ENCODE measurements at regions not wholly inside any gene's neighbourhood (a gene's known extent, or its start where the extent isn't known, plus 50 kb on each side); places are given as distances from the start of the nearest gene placed in this dataset.
"Not testable (repeated sequence)": the region's sequence is repeated elsewhere in the genome, so short reads cannot be mapped to it uniquely, and the experiment has no call there.

- Histone ChIP-seq H3K4me3 (replicated peaks; ENCODE audit: low read depth, low read length) (no peak overlapping the region), H3K27me3 (replicated peaks; ENCODE audit: control insufficient read depth, insufficient read depth, low read length) (no peaks in the 10 kb centered on the region), H3K36me3 (ENCODE audit: control insufficient read depth, insufficient read depth, low read length) (no peaks in the 10 kb centered on the region)
- no peak for DNase-seq (ENCODE audit: extremely low read depth, insufficient read length)
- no peak for TF ChIP-seq CTCF (IDR thresholded peaks at IDR 0.05; ENCODE audit: insufficient read depth, low read length, poor library complexity, severe bottlenecking)
These were observed 243.3 kb upstream of the GRIK2 start for GRCh38 chr6:101150226-101150625.

GRCh38 chr6:101157638-101158037, 235.9 kb upstream of the GRIK2 start:
- not testable (repeated sequence) for DNase-seq (ENCODE audit: extremely low read depth, insufficient read length); H3K4me3 ChIP-seq (replicated peaks; ENCODE audit: low read depth, low read length); H3K36me3 ChIP-seq (ENCODE audit: control insufficient read depth, insufficient read depth, low read length); H3K27me3 ChIP-seq (replicated peaks; ENCODE audit: control insufficient read depth, insufficient read depth, low read length)

GRCh38 chr6:101163611-101164010, 229.9 kb upstream of the GRIK2 start:
- Histone ChIP-seq H3K4me3 (replicated peaks; ENCODE audit: low read depth, low read length) (no peak overlapping the region), H3K27me3 (replicated peaks; ENCODE audit: control insufficient read depth, insufficient read depth, low read length) (no peaks in the 10 kb centered on the region)
- no peak for DNase-seq (ENCODE audit: extremely low read depth, insufficient read length)

GRCh38 chr6:101167638-101168037, 225.9 kb upstream of the GRIK2 start:
- Histone ChIP-seq H3K36me3 (ENCODE audit: control insufficient read depth, insufficient read depth, low read length) (no peaks in the 10 kb centered on the region), H3K4me3 (replicated peaks; ENCODE audit: low read depth, low read length) (no peak overlapping the region), H3K27me3 (replicated peaks; ENCODE audit: control insufficient read depth, insufficient read depth, low read length) (no peaks in the 10 kb centered on the region)
- no peak for TF ChIP-seq CTCF (IDR thresholded peaks at IDR 0.05; ENCODE audit: insufficient read depth, low read length, poor library complexity, severe bottlenecking)
- DNase-seq (ENCODE audit: extremely low read depth, insufficient read length): no peak

More at GRCh38 chr6:101163611-101164010, 229.9 kb upstream of the GRIK2 start:
- no peaks in the 10 kb centered on the region for H3K36me3 ChIP-seq (ENCODE audit: control insufficient read depth, insufficient read depth, low read length)
- no peak for TF ChIP-seq CTCF (IDR thresholded peaks at IDR 0.05; ENCODE audit: insufficient read depth, low read length, poor library complexity, severe bottlenecking)

GRCh38 chr6:101171049-101171448, 222.5 kb upstream of the GRIK2 start:
- H3K27me3 ChIP-seq (replicated peaks; ENCODE audit: control insufficient read depth, insufficient read depth, low read length); H3K4me3 ChIP-seq (replicated peaks; ENCODE audit: low read depth, low read length); DNase-seq (ENCODE audit: extremely low read depth, insufficient read length); H3K36me3 ChIP-seq (ENCODE audit: control insufficient read depth, insufficient read depth, low read length): not testable (repeated sequence)

- no peak for DNase-seq (ENCODE audit: extremely low read depth, insufficient read length)
- no peaks in the 10 kb centered on the region for H3K36me3 ChIP-seq (ENCODE audit: control insufficient read depth, insufficient read depth, low read length)
- no peak for TF ChIP-seq CTCF (IDR thresholded peaks at IDR 0.05; ENCODE audit: insufficient read depth, low read length, poor library complexity, severe bottlenecking)
- H3K27me3 ChIP-seq (replicated peaks; ENCODE audit: control insufficient read depth, insufficient read depth, low read length): no peaks in the 10 kb centered on the region
- H3K4me3 ChIP-seq (replicated peaks; ENCODE audit: low read depth, low read length): no peak overlapping the region
These were observed 214.8 kb upstream of the GRIK2 start for GRCh38 chr6:101178748-101179147.

- no peak for DNase-seq (ENCODE audit: extremely low read depth, insufficient read length)
- Histone ChIP-seq H3K4me3 (replicated peaks; ENCODE audit: low read depth, low read length) (no peak overlapping the region), H3K27me3 (replicated peaks; ENCODE audit: control insufficient read depth, insufficient read depth, low read length) (no peaks in the 10 kb centered on the region), H3K36me3 (ENCODE audit: control insufficient read depth, insufficient read depth, low read length) (no peaks in the 10 kb centered on the region)
- TF ChIP-seq CTCF (IDR thresholded peaks at IDR 0.05; ENCODE audit: insufficient read depth, low read length, poor library complexity, severe bottlenecking): no peak
These were observed 212.5 kb upstream of the GRIK2 start for GRCh38 chr6:101181006-101181405.

GRCh38 chr6:101188285-101188798, 205.2 kb upstream of the GRIK2 start:
- DNase-seq (ENCODE audit: extremely low read depth, insufficient read length); H3K27me3 ChIP-seq (replicated peaks; ENCODE audit: control insufficient read depth, insufficient read depth, low read length); H3K4me3 ChIP-seq (replicated peaks; ENCODE audit: low read depth, low read length); H3K36me3 ChIP-seq (ENCODE audit: control insufficient read depth, insufficient read depth, low read length): not testable (repeated sequence)
